ENCODE measurements at regions not wholly inside any gene's neighbourhood (a gene's known extent, or its start where the extent isn't known, plus 50 kb on each side); places are given as distances from the start of the nearest gene placed in this dataset.

- no peak for TF ChIP-seq CTCF (IDR thresholded peaks at IDR 0.05; ENCODE audit: low read depth, low read length)
- TF ChIP-seq EZH2phosphoT487 (IDR thresholded peaks at IDR 0.05; ENCODE audit: low read depth): no peak
Observed at GRCh38 chr7:41880107-41880506, 177.2 kb upstream of the INHBA start.
